GM13976 (cell line): ENCODE measurements at regions not wholly inside any gene's neighbourhood (a gene's known extent, or its start where the extent isn't known, plus 50 kb on each side); places are given as distances from the start of the nearest gene placed in this dataset.

ENCODE experiments used
- DNase-seq: peaks from one replicate; pipeline ENCODE4 v3.0.0; 2012; ENCODE audit warnings: low spot score
- in situ Hi-C: fragments of 300-500 bp; cut with MboI; formaldehyde crosslinking; loops from one replicate; pipeline ENCODE4 v1.12.0; 2022; ENCODE audit warnings: low sequenced_read_pairs, mixed read lengths, inconsistent platforms; ENCODE audit not compliant: unreplicated experiment
- TF ChIP-seq, protein P1 (sequence below): IDR thresholded peaks from 2 replicates; pipeline ENCODE4 v1.5.1; 2012; ENCODE audit warnings: borderline replicate concordance, mild to moderate bottlenecking; ENCODE audit not compliant: insufficient read depth; ENCODE audit errors: extremely low read depth, missing control alignments, control extremely low read depth

GRCh38 chr13:109344552-109345157 is 441.7 kb downstream of the IRS2 start:
- in situ Hi-C loops, result no loop called here
- no peak for DNase-seq
- TF ChIP-seq, protein P1, sequence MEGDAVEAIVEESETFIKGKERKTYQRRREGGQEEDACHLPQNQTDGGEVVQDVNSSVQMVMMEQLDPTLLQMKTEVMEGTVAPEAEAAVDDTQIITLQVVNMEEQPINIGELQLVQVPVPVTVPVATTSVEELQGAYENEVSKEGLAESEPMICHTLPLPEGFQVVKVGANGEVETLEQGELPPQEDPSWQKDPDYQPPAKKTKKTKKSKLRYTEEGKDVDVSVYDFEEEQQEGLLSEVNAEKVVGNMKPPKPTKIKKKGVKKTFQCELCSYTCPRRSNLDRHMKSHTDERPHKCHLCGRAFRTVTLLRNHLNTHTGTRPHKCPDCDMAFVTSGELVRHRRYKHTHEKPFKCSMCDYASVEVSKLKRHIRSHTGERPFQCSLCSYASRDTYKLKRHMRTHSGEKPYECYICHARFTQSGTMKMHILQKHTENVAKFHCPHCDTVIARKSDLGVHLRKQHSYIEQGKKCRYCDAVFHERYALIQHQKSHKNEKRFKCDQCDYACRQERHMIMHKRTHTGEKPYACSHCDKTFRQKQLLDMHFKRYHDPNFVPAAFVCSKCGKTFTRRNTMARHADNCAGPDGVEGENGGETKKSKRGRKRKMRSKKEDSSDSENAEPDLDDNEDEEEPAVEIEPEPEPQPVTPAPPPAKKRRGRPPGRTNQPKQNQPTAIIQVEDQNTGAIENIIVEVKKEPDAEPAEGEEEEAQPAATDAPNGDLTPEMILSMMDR, result no peak

DNA sequence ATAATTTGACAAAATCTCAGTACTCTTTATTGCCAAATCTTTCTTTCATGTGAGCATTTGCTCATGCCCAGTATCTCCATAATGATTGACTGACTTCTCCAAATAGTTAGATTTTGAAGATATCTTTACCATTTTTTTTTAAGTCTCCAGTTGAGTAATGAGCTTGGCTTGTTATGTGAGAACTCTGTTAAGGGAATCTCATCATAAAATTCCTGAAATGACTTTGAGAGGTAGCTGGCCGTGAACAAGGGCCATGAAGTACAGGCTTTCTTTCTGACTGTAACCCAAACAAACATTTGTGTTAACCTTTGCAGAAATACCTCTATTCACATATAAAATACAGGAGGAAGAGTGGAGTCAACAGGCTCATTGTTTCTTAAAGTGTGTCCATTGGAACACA is 449.7 kb downstream of the IRS2 start:
- DNase-seq, result no peak
- in situ Hi-C loops, result no loop called here
- TF ChIP-seq, protein P1, result no peak

DNA sequence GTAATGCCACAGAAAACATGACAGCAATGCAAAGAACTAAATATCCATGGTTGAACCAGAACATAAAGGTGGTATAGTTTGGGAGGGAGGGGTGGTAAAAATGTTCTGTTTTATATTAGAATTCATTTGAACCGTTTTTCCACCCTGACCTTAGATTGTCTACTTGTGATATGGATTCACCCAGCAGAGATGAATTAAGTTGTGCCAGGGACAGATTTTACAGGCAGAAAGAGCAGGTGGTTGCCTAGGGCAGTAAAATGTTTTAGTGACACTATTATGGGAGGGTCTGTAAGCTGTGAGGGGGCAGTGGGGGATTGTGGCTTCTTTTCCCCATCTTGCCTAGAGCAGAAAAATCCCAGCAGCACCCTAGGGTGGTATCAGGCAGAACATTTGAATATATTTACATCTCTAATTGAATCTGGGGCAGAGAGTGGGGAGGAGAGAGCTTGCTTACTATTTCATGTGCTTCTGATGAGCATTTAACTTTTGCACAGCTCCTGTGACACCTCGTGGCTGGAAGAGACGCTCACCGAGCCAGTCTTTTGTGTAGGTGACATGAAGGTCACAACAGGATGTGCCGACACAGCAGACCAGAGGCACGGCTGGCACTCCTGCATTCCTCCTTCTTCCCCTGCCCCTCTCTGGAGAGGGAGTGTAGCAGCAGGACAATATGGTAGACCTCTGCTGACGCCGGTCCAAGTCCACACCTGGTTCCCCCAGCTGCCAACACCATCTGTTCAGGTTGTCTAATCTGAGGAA is 452.3 kb downstream of the IRS2 start:
- TF ChIP-seq, protein P1, result no peak
- in situ Hi-C loops, result no loop called here
- no peak for DNase-seq

DNA sequence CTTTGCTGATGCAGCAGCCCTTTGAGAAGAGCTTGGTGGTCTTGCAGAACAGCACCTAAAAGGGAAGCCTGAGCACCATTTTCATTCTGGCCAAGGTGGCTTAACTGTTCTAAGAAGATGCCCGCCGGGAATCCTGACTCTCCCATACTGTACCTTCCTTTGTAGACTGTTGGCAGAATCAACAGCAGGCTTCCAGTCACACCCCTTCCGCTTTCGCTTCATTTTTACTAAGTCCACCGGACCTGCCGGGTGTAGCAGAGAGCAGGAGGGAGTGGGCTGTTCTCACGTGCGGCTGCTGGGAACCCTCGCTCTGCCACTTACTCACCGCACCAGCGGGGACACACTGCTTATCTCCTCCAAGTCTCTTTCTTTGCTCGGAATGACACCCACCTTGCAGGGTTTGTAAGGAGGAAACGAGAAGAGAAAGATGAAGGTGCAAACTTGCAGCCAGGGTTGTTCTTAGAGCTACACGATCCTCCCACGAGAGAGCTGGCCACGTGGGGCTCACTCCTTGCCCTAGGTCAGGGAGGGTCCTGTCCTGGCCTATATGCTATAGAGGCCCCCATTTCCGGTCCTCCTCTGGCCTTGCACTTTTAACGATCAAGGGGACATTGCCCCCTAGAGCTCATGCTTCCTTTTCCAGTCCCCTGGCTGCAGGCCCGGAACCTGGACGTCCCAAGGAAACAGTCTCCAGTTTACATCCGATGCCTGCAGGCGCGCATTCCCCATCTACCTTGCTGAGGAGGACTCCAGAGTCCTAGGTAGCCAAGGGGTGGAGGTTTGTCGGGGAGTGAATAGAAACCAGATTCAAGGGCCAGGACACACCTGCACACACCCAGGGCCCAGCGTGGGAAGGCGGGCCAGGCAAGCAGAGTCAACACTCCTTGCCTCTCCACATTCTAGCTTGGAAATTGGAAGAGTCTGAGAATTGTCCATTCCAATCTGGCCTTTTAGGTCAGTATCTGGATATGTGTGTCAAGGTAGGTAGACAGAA is 453.6 kb downstream of the IRS2 start:
- TF ChIP-seq, protein P1, result no peak
- in situ Hi-C loops, result no loop called here
- no peak for DNase-seq

GRCh38 chr13:109331898-109332297 is 454.5 kb downstream of the IRS2 start:
- in situ Hi-C loops, result no loop called here
- TF ChIP-seq, protein P1, result no peak
- DNase-seq, result no peak

- no peak for DNase-seq
- TF ChIP-seq, protein P1, result no peak
- in situ Hi-C loops, result no loop called here
These were observed 455.4 kb downstream of the IRS2 start for GRCh38 chr13:109331011-109331433.
